ENCODE measurements at regions not wholly inside any gene's neighbourhood (a gene's known extent, or its start where the extent isn't known, plus 50 kb on each side); places are given as distances from the start of the nearest gene placed in this dataset.
"Not testable (repeated sequence)": the region's sequence is repeated elsewhere in the genome, so short reads cannot be mapped to it uniquely, and the experiment has no call there.

- DNase-seq = no peak
Observed at GRCh38 chr12:115898670-115899069, 378.8 kb downstream of the MED13L start.

- DNase-seq = no peak
Observed at GRCh38 chr12:115897729-115898128, 379.8 kb downstream of the MED13L start.

- DNase-seq = no peak
Observed at GRCh38 chr12:115895247-115895646, 382.2 kb downstream of the MED13L start.

- no peak for DNase-seq
Observed at GRCh38 chr12:115891556-115892164, 385.8 kb downstream of the MED13L start.

- DNase-seq = no peak
Observed at GRCh38 chr12:115886666-115887065, 390.8 kb downstream of the MED13L start.

- no peak for DNase-seq
Observed at GRCh38 chr12:115885040-115885690, 392.3 kb downstream of the MED13L start.

- DNase-seq = no peak
Observed at GRCh38 chr12:115882936-115883335, 394.6 kb downstream of the MED13L start.

GRCh38 chr12:115880238-115880637, 397.3 kb downstream of the MED13L start:
- no peak for DNase-seq

- no peak for DNase-seq
Observed at GRCh38 chr12:115879354-115879753, 398.1 kb downstream of the MED13L start.

- DNase-seq = no peak
Observed at GRCh38 chr12:115873451-115874082, 403.9 kb downstream of the MED13L start.

GRCh38 chr12:115872919-115873357, 404.6 kb downstream of the MED13L start:
- no peak for DNase-seq

- DNase-seq = no peak
Observed at GRCh38 chr12:115872212-115872611, 405.3 kb downstream of the MED13L start.

- no peak for DNase-seq
Observed at GRCh38 chr12:115871714-115872113, 405.8 kb downstream of the MED13L start.

- no peak for DNase-seq
Observed at GRCh38 chr12:115870510-115870909, 407.0 kb downstream of the MED13L start.

- no peak for DNase-seq
Observed at GRCh38 chr12:115870021-115870420, 407.5 kb downstream of the MED13L start.

GRCh38 chr12:115869604-115870003, 407.9 kb downstream of the MED13L start:
- no peak for DNase-seq

GRCh38 chr12:115868624-115869023, 408.9 kb downstream of the MED13L start:
- DNase-seq = no peak

- DNase-seq = no peak
Observed at GRCh38 chr12:115867854-115868253, 409.6 kb downstream of the MED13L start.

GRCh38 chr12:115866909-115867525, 410.5 kb downstream of the MED13L start:
- DNase-seq = no peak

- not testable (repeated sequence) for DNase-seq
Observed at GRCh38 chr12:115866281-115866680, 411.2 kb downstream of the MED13L start.

GRCh38 chr12:115864396-115864795, 413.1 kb downstream of the MED13L start:
- DNase-seq = no peak

- no peak for DNase-seq
Observed at GRCh38 chr12:115860619-115861018, 416.9 kb downstream of the MED13L start.

- DNase-seq = no peak
Observed at GRCh38 chr12:115859231-115859630, 418.3 kb downstream of the MED13L start.

- DNase-seq = no peak
Observed at GRCh38 chr12:115857923-115858322, 419.6 kb downstream of the MED13L start.
